GM12891 (cell line): ENCODE measurements at regions not wholly inside any gene's neighbourhood (a gene's known extent, or its start where the extent isn't known, plus 50 kb on each side); places are given as distances from the start of the nearest gene placed in this dataset.

ENCODE experiments used
- POLR2A ChIP-seq: IDR thresholded peaks from 2 replicates; pipeline ENCODE4 v1.6.1; 2011; ENCODE audit warnings: low read depth, low read length, control low read depth
- TAF1 ChIP-seq: IDR thresholded peaks from 2 replicates; pipeline ENCODE4 v1.6.1; 2011; ENCODE audit warnings: low read depth, low read length, control low read depth

DNA sequence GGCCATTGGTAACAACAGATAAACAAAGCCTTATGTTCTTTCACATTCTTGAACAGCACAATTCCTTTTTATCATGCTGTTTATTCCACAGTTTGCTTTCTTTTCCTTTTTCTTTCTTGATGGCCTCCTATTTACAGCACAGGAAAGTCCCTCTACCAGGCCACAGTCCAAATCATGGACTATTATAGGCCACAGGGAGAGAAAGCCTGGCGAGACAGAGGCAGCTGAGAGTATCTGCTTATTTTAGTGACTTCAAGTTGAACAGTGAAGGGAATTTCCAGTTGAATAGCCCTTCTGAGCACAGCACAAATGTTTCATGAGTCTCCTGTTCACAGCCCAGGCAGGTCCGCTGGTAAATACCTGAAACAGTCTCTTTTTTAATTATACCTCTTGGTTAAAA is 263.7 kb upstream of the ARID1B start:
- TF ChIP-seq TAF1 (no peak), POLR2A (no peak)
